ENCODE measurements at regions not wholly inside any gene's neighbourhood (a gene's known extent, or its start where the extent isn't known, plus 50 kb on each side); places are given as distances from the start of the nearest gene placed in this dataset.

DNA sequence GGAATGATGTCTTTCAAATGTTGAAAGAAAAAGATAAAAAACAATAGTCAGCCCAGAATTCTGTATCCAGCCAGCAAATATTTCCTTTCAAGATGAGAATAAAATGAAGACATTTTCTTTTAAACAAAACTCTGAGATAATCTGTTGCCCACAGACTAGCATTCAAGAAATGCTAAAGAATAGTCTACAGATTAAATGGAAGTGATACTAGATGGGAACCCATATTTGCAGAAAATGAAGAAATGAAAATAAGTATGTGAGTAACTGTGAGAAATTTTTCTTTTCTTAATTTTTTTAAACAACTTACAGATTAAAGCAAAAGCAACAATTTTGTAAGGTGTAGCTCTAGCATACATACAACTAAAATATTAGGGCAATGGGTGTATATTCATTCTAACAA lies 469.8 kb downstream of the IGSF11 start:
- POLR2A ChIA-PET = no interaction called here
- H3K9me3 Mint-ChIP-seq (ENCODE audit: insufficient read depth) = peaks cover 6% of the 10 kb centered on the region
- CTCF ChIA-PET = no interaction called here
- H3K4me1 Mint-ChIP-seq (ENCODE audit: low read depth) = no peaks in the 10 kb centered on the region
- DNase-seq (no peak), ATAC-seq (no peak)
- no peaks in the 10 kb centered on the region for H3K36me3 Mint-ChIP-seq (ENCODE audit: low read depth)
- H3K27ac Mint-ChIP-seq = no peak overlapping the region
- no peak overlapping the region for H3K4me3 Mint-ChIP-seq
- H3K27me3 Mint-ChIP-seq (ENCODE audit: low read depth) = no peaks in the 10 kb centered on the region

DNA sequence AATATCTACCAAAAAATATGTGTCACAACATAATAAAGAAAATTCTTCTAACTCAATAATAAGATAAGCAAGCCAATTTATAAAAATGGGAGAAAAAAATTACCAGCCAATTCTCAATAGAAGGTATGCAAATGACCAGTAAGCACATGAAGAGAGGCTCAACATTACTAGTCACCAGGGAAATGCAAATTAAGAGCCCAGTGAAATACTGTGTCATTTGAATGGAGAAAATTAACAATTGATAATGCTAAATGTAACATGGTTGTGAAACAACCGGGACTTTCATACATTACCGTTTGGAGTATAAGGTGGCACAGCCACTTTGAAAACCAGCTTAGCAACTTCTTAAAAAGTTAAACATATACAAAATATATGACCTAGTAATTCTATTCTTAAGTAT lies 460.7 kb downstream of the IGSF11 start:
- DNase-seq = no peak
- Mint-ChIP-seq H3K9me3 (ENCODE audit: insufficient read depth) (peaks cover 2% of the 10 kb centered on the region), H3K4me3 (no peak overlapping the region), H3K36me3 (ENCODE audit: low read depth) (no peaks in the 10 kb centered on the region), H3K27me3 (ENCODE audit: low read depth) (no peaks in the 10 kb centered on the region), H3K4me1 (ENCODE audit: low read depth) (no peaks in the 10 kb centered on the region), H3K27ac (no peak overlapping the region)
- no peak for ATAC-seq
- ChIA-PET CTCF (no interaction called here), POLR2A (no interaction called here)

DNA sequence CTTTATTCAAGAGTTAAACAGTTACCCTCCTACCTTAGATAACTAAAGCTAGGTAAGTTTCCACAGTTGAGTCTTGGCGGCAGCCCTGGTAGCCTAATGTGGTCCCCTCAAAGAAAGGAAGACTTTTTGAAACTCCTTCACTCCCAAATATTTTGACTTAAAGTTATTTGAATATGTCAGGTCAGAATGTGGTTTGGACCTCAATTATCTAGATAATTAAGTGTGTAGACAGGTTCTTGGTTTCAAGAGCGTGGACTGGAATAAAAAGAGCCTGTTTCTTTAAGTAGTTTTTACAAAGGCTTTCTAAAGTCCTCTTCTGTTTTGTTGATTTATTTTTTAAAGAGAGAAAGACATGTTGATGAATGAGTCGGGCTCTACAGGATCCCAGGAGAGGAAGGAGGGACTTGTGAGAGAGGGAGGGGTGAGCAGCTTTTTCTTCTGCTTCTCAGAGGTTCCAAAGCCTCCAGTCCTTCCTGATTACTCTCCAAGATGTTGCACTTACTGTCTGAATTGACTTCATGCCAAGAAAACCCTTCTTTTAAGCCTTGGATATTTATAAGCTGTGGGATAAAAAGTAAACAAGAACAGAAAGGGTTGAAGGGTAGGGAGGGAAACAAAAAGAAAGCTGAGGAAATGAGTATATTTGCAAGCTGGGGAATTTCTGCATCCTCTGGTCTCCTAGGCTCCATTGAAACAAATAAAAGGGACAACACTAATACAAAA lies 457.4 kb downstream of the IGSF11 start:
- ChIA-PET CTCF (no interaction called here), POLR2A (no interaction called here)
- Mint-ChIP-seq H3K4me1 (ENCODE audit: low read depth) (no peaks in the 10 kb centered on the region), H3K9me3 (ENCODE audit: insufficient read depth) (no peaks in the 10 kb centered on the region), H3K36me3 (ENCODE audit: low read depth) (no peaks in the 10 kb centered on the region), H3K27me3 (ENCODE audit: low read depth) (no peaks in the 10 kb centered on the region), H3K4me3 (no peak overlapping the region), H3K27ac (no peak overlapping the region)
- DNase-seq (no peak), ATAC-seq (no peak)

DNA sequence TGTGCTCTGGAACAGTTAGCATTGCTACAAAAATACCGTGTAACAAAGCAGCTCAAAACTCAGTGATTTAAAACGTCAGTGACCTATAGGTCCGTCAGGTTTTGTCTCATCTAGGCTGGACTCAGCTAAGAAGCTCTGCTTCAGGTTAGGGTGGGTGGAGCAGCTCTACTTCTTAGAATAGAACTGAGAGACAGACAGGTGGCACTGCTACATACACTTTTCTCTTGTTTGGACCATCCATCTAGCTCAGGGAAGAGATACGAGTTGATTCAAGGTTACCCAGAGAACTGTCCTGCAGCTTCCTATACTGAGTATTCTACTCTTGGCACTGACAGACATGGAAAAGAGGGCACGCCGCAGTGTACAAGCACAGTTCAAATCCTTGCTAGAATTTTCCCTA lies 456.1 kb downstream of the IGSF11 start:
- DNase-seq (no peak), ATAC-seq (no peak)
- ChIA-PET POLR2A (no interaction called here), CTCF (no interaction called here)
- H3K27ac Mint-ChIP-seq = no peak overlapping the region
- H3K4me3 Mint-ChIP-seq = no peak overlapping the region
- no peaks in the 10 kb centered on the region for H3K4me1 Mint-ChIP-seq (ENCODE audit: low read depth)
- H3K9me3 Mint-ChIP-seq (ENCODE audit: insufficient read depth) = no peaks in the 10 kb centered on the region
- H3K36me3 Mint-ChIP-seq (ENCODE audit: low read depth) = no peaks in the 10 kb centered on the region
- H3K27me3 Mint-ChIP-seq (ENCODE audit: low read depth) = no peaks in the 10 kb centered on the region

DNA sequence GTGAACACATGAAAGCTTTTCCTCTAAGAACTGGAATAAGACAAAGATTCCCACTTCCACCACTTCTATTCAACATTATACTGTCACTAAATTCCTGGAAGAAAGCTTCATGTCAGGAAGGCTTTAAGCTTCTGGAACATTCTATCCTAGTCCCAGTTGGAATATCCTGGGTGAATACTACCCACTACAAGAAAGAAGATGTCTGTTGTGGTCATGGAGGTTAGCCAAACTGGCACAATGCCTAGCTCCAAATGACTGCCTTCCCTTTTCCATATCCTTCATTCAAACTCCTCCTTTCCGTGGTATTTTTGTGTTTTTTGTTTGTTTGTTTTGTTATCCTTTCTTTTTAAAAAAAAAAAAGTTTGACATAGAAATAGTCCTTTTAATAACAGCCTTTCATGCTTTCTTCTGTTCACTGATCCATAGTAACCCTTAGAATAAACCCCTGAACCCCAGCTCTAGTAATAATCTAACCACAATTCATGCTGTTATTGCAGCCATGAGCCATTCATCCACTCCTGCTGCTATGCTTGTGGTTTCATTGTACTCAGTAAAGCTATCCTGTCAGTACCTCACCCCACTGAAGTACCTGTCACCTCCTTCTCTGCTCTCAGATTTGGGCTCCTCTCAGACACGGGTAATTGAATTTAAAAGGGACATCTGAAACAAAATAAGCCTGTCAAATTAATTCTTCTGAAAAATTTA lies 447.5 kb downstream of the IGSF11 start:
- Mint-ChIP-seq H3K9me3 (ENCODE audit: insufficient read depth) (no peaks in the 10 kb centered on the region), H3K27me3 (ENCODE audit: low read depth) (no peaks in the 10 kb centered on the region), H3K4me1 (ENCODE audit: low read depth) (no peaks in the 10 kb centered on the region), H3K27ac (no peak overlapping the region), H3K36me3 (ENCODE audit: low read depth) (no peaks in the 10 kb centered on the region), H3K4me3 (no peak overlapping the region)
- ChIA-PET POLR2A (no interaction called here), CTCF (no interaction called here)
- DNase-seq = no peak
- ATAC-seq = no peak

DNA sequence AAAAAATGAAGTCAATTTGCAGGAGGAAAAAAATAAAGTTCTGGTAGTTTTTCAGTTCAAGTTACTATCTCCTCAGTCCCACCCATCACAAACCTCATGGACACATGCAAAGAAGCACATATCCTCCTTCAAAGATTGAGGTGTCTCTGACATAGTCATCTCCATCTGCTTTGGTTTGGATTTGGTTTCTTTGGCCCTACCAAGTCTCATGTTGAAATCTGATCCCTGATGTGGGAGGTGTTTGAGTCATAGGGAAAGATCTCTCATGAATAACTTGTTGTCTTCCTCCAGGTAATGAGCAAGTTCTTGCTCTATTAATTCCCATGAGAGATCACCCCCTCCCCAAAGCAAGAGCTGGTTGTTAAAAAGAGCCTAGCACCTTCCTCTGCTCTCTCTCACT lies 446.8 kb downstream of the IGSF11 start:
- H3K27me3 Mint-ChIP-seq (ENCODE audit: low read depth) = no peaks in the 10 kb centered on the region
- no peak overlapping the region for H3K27ac Mint-ChIP-seq
- no peaks in the 10 kb centered on the region for H3K4me1 Mint-ChIP-seq (ENCODE audit: low read depth)
- ATAC-seq (no peak), DNase-seq (no peak)
- POLR2A ChIA-PET = no interaction called here
- no peak overlapping the region for H3K4me3 Mint-ChIP-seq
- CTCF ChIA-PET = no interaction called here
- peaks cover 3% of the 10 kb centered on the region for H3K9me3 Mint-ChIP-seq (ENCODE audit: insufficient read depth)
- H3K36me3 Mint-ChIP-seq (ENCODE audit: low read depth) = no peaks in the 10 kb centered on the region

DNA sequence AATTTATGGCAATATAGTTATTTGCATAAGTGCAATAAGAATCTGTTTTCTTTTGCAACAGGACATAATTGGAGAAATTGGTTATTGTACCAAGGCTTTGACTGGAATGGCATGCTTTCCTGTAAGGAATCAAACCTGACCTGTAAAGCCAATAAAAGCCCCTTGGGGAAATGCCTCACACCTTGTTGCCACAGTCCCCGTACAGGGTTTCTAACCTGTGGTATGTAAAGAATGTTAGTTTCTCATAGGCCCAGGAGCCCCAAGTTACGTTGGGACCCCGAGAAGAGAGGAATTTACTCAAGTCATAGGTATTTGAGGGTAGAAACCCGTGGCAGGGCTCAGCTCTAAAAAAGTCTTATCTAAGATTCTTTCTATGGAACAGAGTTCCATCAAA lies 441.4 kb downstream of the IGSF11 start:
- peaks cover 3% of the 10 kb centered on the region for H3K9me3 Mint-ChIP-seq (ENCODE audit: insufficient read depth)
- DNase-seq (no peak), ATAC-seq (no peak)
- H3K36me3 Mint-ChIP-seq (ENCODE audit: low read depth) = no peaks in the 10 kb centered on the region
- ChIA-PET POLR2A (no interaction called here), CTCF (no interaction called here)
- no peaks in the 10 kb centered on the region for H3K27me3 Mint-ChIP-seq (ENCODE audit: low read depth)
- no peaks in the 10 kb centered on the region for H3K4me1 Mint-ChIP-seq (ENCODE audit: low read depth)
- H3K27ac Mint-ChIP-seq = no peak overlapping the region
- H3K4me3 Mint-ChIP-seq = no peak overlapping the region

DNA sequence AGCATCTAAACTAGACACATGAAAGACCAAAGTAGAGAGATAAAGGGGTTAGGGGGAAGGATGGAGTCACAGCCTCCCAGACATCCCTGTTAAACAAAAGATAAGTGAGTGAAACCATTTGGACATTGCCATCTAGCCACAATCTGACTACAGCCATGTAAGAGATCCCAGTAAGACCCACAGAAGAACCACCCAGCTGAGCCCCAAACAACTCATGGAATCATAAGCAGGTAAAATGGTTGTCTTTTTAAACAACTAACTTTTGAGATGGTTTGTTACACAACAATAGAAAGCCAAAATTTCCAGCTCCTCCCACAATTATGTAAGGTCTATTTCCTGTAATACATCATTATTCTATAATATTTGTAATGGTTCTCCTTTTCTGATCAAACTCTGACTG lies 437.5 kb downstream of the IGSF11 start:
- H3K27me3 Mint-ChIP-seq (ENCODE audit: low read depth) = no peaks in the 10 kb centered on the region
- H3K27ac Mint-ChIP-seq = no peak overlapping the region
- DNase-seq (no peak), ATAC-seq (no peak)
- H3K36me3 Mint-ChIP-seq (ENCODE audit: low read depth) = no peaks in the 10 kb centered on the region
- H3K4me1 Mint-ChIP-seq (ENCODE audit: low read depth) = no peaks in the 10 kb centered on the region
- ChIA-PET CTCF (no interaction called here), POLR2A (no interaction called here)
- H3K4me3 Mint-ChIP-seq = no peak overlapping the region
- peaks cover 3% of the 10 kb centered on the region for H3K9me3 Mint-ChIP-seq (ENCODE audit: insufficient read depth)

DNA sequence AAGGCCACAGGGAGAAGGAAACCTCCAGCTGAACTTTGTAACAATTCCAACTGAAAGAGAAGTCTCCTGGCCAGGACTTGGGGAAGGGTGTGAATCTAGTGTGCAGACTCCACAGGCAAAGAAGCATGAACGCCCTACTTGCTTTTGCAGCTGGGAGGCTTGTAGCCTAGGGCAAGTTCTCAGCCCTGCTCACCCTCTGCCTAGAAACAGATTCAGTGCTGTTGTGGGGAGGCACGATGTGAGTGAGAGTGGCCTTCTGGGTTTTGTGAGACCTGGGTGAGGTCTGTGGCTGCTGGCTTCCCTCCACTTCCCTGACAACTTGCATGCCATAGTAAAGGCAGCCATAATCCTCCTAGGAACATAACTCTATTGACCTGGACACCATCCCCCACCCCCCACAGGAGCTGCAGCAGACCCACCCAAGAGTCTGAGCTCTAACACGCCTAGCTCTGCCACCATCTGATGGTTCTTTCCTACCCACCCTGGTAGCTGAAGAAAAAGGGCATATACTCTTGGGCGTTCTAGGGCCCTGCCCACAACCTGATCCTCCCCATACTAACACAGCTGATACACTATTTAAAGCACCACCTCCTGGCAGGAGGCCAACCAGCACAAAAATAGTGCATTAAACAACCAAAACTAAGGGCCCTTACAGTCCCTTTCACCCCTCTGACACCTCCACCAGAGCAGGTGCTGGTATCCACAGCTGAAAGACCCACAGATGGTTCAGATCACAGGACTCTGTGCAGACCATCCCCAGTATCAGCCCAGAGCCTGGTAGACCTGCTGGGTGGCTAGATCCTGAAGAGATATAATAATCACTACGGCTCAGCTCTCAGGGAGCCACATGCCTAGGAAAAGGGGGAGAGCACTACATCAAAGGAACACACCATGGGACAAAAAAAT lies 426.5 kb downstream of the IGSF11 start:
- ATAC-seq = no peak
- Mint-ChIP-seq H3K27me3 (ENCODE audit: low read depth) (no peaks in the 10 kb centered on the region), H3K9me3 (ENCODE audit: insufficient read depth) (no peaks in the 10 kb centered on the region), H3K4me3 (no peak overlapping the region), H3K4me1 (ENCODE audit: low read depth) (no peaks in the 10 kb centered on the region), H3K27ac (no peak overlapping the region), H3K36me3 (ENCODE audit: low read depth) (no peaks in the 10 kb centered on the region)
- no peak for DNase-seq
- CTCF ChIA-PET = no interaction called here
- POLR2A ChIA-PET = no interaction called here

DNA sequence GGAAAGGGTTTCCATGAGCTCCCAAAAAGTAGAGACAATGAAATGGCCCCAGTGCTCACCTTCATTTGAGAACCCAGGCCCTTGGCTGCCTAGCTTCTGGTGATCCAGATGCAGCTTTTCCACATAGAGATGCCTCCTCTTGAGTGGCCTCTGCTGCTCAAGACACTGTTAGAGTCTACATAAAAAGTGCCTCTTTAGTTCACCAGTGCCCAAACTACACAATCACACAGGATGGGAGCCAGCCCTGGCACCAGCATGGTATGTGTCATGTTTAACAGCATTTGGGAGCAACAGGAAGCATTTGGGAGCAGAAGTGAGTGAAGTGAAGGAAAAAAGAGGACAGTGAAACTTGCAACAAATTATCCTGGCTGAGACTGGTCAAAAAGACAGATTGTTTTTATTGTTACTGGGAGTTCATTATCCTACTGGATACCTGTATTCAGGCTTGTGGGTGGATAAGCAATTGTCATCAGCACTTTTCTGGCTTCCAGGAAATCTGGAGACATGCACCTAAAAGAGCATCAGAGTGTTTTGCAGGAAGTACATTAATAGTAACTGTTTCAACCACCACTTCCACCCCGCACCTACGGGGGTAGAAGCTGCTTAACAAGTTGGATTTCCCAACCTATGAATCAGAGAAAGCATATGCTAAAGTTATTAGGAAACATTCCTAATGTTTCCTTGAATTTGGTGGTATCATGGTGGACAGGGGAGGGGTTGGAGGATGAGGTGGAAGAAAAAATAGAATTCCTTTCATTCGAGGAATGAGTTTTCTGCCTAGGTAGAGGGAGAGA lies 416.2 kb downstream of the IGSF11 start:
- ChIA-PET CTCF (no interaction called here), POLR2A (no interaction called here)
- no peaks in the 10 kb centered on the region for H3K27me3 Mint-ChIP-seq (ENCODE audit: low read depth)
- H3K4me1 Mint-ChIP-seq (ENCODE audit: low read depth) = peaks cover 3% of the 10 kb centered on the region
- H3K36me3 Mint-ChIP-seq (ENCODE audit: low read depth) = no peaks in the 10 kb centered on the region
- no peak overlapping the region for H3K4me3 Mint-ChIP-seq
- ATAC-seq = no peak
- no peak for DNase-seq
- no peaks in the 10 kb centered on the region for H3K9me3 Mint-ChIP-seq (ENCODE audit: insufficient read depth)
- H3K27ac Mint-ChIP-seq = no peak overlapping the region

DNA sequence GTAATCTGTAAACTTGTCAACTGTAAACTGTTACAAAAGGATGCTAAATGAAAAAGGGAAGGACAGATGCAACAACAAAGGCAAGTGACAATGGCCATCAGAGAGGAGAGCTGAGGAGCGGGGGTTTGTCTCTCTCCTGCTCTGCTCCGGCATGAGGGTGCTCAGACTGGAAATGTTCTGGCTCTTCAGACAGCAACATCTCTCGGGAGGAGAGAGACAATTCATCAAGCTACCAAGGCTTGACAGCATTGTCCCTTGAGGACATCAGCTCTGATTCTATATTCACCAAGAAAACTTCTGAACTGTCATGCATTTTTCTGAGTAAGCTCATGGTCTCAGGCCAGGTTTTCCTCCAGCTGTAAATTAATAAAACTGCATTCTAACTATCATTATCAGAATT lies 408.2 kb downstream of the IGSF11 start:
- ChIA-PET CTCF (no interaction called here), POLR2A (no interaction called here)
- no peak overlapping the region for H3K27ac Mint-ChIP-seq
- H3K4me3 Mint-ChIP-seq = no peak overlapping the region
- H3K27me3 Mint-ChIP-seq (ENCODE audit: low read depth) = no peaks in the 10 kb centered on the region
- no peaks in the 10 kb centered on the region for H3K36me3 Mint-ChIP-seq (ENCODE audit: low read depth)
- no peak for ATAC-seq
- no peak for DNase-seq
- H3K4me1 Mint-ChIP-seq (ENCODE audit: low read depth) = no peaks in the 10 kb centered on the region
- no peaks in the 10 kb centered on the region for H3K9me3 Mint-ChIP-seq (ENCODE audit: insufficient read depth)

Data from activated CD8-positive, alpha-beta T cell treated with anti-CD3 and anti-CD28 coated beads, Interleukin-2, amount 10 ng/mL, durations not matched to agents 7 days and 5 days (primary cell).